CD4-positive, alpha-beta memory T cell (primary cell): ENCODE measurements at regions not wholly inside any gene's neighbourhood (a gene's known extent, or its start where the extent isn't known, plus 50 kb on each side); places are given as distances from the start of the nearest gene placed in this dataset.
A peak's percentile ranks its signal among the peaks of the same experiment; 100 is the strongest.

Source experiments
- CTCF ChIA-PET: fragments of 350-600 bp; sonication (Branson Sonifier 250); formaldehyde crosslinking; loops from one replicate; lab custom pipeline; 2021; ENCODE audit warnings: inconsistent platforms; ENCODE audit not compliant: partially characterized antibody; lab: Charles Lee
- POLR2A ChIA-PET: fragments of 350-600 bp; sonication (Branson Sonifier 250); formaldehyde crosslinking; loops from one replicate; lab custom pipeline; 2021; ENCODE audit not compliant: partially characterized antibody; lab: Charles Lee
- DNase-seq, 5 donors: peaks; one replicate each; pipeline versions ENCODE4 v3.0.0 to v3.0.0-alpha.2; 2020 to 2022; ENCODE audit warnings: mixed read lengths in 1 of 5
- H3K27ac ChIP-seq: one replicate; pipeline ENCODE4 v1.7.0; 2013; ENCODE audit warnings: low read depth, low read length
- H3K27me3 ChIP-seq: 2 replicates; pipeline ENCODE4 v1.7.0; 2013; ENCODE audit warnings: mild to moderate bottlenecking, low read length, moderate library complexity; ENCODE audit not compliant: insufficient read depth
- H3K36me3 ChIP-seq: 2 replicates; pipeline ENCODE4 v1.7.0; 2013; ENCODE audit warnings: mild to moderate bottlenecking, low read length, moderate library complexity; ENCODE audit not compliant: insufficient read depth
- H3K4me1 ChIP-seq: 2 replicates; pipeline ENCODE4 v1.7.0; 2013; ENCODE audit warnings: mild to moderate bottlenecking, low read length, moderate library complexity; ENCODE audit not compliant: insufficient read depth
- H3K4me3 ChIP-seq, 2 donors: one replicate each; pipeline ENCODE4 v1.7.0; 2013; ENCODE audit warnings: low read length in 2 of 2, mild to moderate bottlenecking in 1 of 2
- H3K9me3 ChIP-seq, 2 donors: one replicate each; pipeline ENCODE4 v1.7.0; 2013; ENCODE audit warnings: low read length in 2 of 2, control low read depth in 1 of 2; ENCODE audit not compliant: control insufficient read depth in 1 of 2
- H3K27ac Mint-ChIP-seq, 7 donors: one replicate each; pipeline ENCODE4 v1.8.0; 2020 to 2021; ENCODE audit warnings: mixed read lengths in 7 of 7, mild to moderate bottlenecking in 6 of 7, inconsistent platforms in 3 of 7, moderate library complexity in 3 of 7
- H3K27me3 Mint-ChIP-seq, 2 donors: one replicate each; pipeline ENCODE4 v1.8.0; 2020 to 2021; ENCODE audit warnings: mixed read lengths in 2 of 2
- H3K36me3 Mint-ChIP-seq, 2 donors: one replicate each; pipeline ENCODE4 v1.8.0; 2020 to 2021; ENCODE audit warnings: mixed read lengths in 2 of 2, inconsistent platforms in 1 of 2, mild to moderate bottlenecking in 1 of 2
- H3K4me1 Mint-ChIP-seq, 4 donors: one replicate each; pipeline ENCODE4 v1.8.0; 2020 to 2021; ENCODE audit warnings: mixed read lengths in 4 of 4, mild to moderate bottlenecking in 1 of 4
- H3K4me3 Mint-ChIP-seq, 8 donors: one replicate each; pipeline ENCODE4 v1.8.0; 2020 to 2021; ENCODE audit warnings: mixed read lengths in 8 of 8, mild to moderate bottlenecking in 7 of 8, moderate library complexity in 6 of 8, inconsistent platforms in 3 of 8
- H3K9me3 Mint-ChIP-seq, 8 donors: one replicate each; pipeline ENCODE4 v1.8.0; 2020 to 2021; ENCODE audit warnings: mixed read lengths in 8 of 8, mild to moderate bottlenecking in 5 of 8, inconsistent platforms in 3 of 8, moderate library complexity in 1 of 8
- intact Hi-C: fragments of 100-400 bp; cut with micrococcal nuclease; formaldehyde crosslinking; loops from one replicate; pipeline ENCODE4 v1.15.1; 2023

- no peaks in the 10 kb centered on the region for H3K36me3 ChIP-seq
- ChIA-PET POLR2A (no interaction called here), CTCF (no interaction called here)
- no peak overlapping the region for H3K4me3 Mint-ChIP-seq
- H3K27ac Mint-ChIP-seq: no peak overlapping the region
- H3K4me1 ChIP-seq: no peaks in the 10 kb centered on the region
- no peaks in the 10 kb centered on the region for H3K9me3 ChIP-seq
- no peak overlapping the region for H3K27ac ChIP-seq
- H3K4me3 ChIP-seq: no peak overlapping the region
- H3K27me3 ChIP-seq: no peaks in the 10 kb centered on the region
- H3K4me1 Mint-ChIP-seq: no peaks in the 10 kb centered on the region
- DNase-seq: no peak
- no peaks in the 10 kb centered on the region for H3K36me3 Mint-ChIP-seq
- H3K27me3 Mint-ChIP-seq: peaks cover 2 to 10% of the 10 kb centered on the region in 2 donors
- intact Hi-C loops: no loop called here
- no peaks in the 10 kb centered on the region for H3K9me3 Mint-ChIP-seq
These were observed 1368.4 kb downstream of the BRD1 start for GRCh38 chr22:48459259-48459658.

- Histone ChIP-seq H3K4me3 (no peak overlapping the region), H3K27ac (no peak overlapping the region), H3K9me3 (no peaks in the 10 kb centered on the region), H3K36me3 (no peaks in the 10 kb centered on the region), H3K27me3 (no peaks in the 10 kb centered on the region), H3K4me1 (no peaks in the 10 kb centered on the region)
- ChIA-PET POLR2A (no interaction called here), CTCF (no interaction called here)
- Mint-ChIP-seq H3K27me3 (peaks cover 4 to 8% of the 10 kb centered on the region in 2 donors), H3K4me1 (no peaks in the 10 kb centered on the region), H3K9me3 (no peaks in the 10 kb centered on the region), H3K4me3 (no peak overlapping the region), H3K36me3 (no peaks in the 10 kb centered on the region), H3K27ac (no peak overlapping the region)
- DNase-seq: no peak
- intact Hi-C loops: no loop called here
These were observed 1371.2 kb downstream of the BRD1 start for GRCh38 chr22:48456449-48456848.

DNA sequence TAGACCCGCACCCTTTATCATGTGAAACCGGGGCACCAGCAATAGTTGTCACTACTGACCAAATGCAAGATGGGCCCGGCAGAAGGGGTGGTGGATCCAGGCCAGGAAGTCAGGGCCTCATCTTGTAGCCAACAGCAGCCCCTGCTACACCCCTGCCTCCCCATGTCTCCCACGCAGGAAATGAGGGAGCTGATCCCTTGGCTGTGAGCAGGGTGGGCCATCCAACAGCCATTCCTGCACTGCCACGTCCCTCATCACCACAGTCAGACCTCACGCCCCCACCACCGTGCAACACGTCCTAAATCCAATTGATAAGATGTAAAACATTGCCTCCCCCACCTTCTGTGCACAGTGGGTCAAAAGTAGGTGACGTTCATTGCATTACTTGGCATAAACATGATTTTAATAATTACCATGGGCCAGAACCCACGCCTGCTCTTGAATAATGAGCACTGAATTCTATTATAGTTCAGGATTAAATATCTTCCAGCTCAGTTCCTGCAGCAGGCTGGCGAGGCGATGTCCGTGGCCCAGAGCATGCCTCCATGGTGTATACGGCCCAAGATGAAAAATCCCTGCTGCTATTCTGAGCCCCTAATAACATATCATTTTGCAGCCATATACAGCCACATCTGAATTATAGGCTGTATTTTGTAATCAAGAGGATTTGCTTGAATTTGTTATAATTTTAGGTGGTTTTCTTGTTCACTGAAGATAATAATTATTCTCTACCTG is 1373.8 kb downstream of the BRD1 start:
- no peaks in the 10 kb centered on the region for H3K9me3 ChIP-seq
- Mint-ChIP-seq H3K27me3 (peaks cover 10 to 13% of the 10 kb centered on the region in 2 donors), H3K9me3 (no peaks in the 10 kb centered on the region), H3K36me3 (no peaks in the 10 kb centered on the region), H3K4me1 (no peaks in the 10 kb centered on the region), H3K27ac (no peak overlapping the region), H3K4me3 (no peak overlapping the region)
- no peak for DNase-seq
- H3K4me1 ChIP-seq: no peaks in the 10 kb centered on the region
- H3K27me3 ChIP-seq: no peaks in the 10 kb centered on the region
- CTCF ChIA-PET: no interaction called here
- H3K4me3 ChIP-seq: no peak overlapping the region
- H3K36me3 ChIP-seq: no peaks in the 10 kb centered on the region
- POLR2A ChIA-PET: no interaction called here
- H3K27ac ChIP-seq: no peak overlapping the region
- intact Hi-C loops: no loop called here

GRCh38 chr22:48453171-48453570 is 1374.5 kb downstream of the BRD1 start:
- ChIA-PET POLR2A (no interaction called here), CTCF (no interaction called here)
- no peak overlapping the region for H3K4me3 Mint-ChIP-seq
- peaks cover 10 to 13% of the 10 kb centered on the region in 2 donors for H3K27me3 Mint-ChIP-seq
- H3K27ac Mint-ChIP-seq: no peak overlapping the region
- no peaks in the 10 kb centered on the region for H3K36me3 ChIP-seq
- H3K4me1 ChIP-seq: no peaks in the 10 kb centered on the region
- no peaks in the 10 kb centered on the region for H3K9me3 Mint-ChIP-seq
- intact Hi-C loops: no loop called here
- no peaks in the 10 kb centered on the region for H3K36me3 Mint-ChIP-seq
- no peak overlapping the region for H3K27ac ChIP-seq
- no peak overlapping the region for H3K4me3 ChIP-seq
- DNase-seq: no peak
- no peaks in the 10 kb centered on the region for H3K9me3 ChIP-seq
- H3K4me1 Mint-ChIP-seq: no peaks in the 10 kb centered on the region
- no peaks in the 10 kb centered on the region for H3K27me3 ChIP-seq

GRCh38 chr22:48452766-48453165 is 1374.9 kb downstream of the BRD1 start:
- POLR2A ChIA-PET: no interaction called here
- no peaks in the 10 kb centered on the region for H3K4me1 ChIP-seq
- H3K27ac Mint-ChIP-seq: no peak overlapping the region
- H3K4me3 ChIP-seq: no peak overlapping the region
- intact Hi-C loops: no loop called here
- no peaks in the 10 kb centered on the region for H3K9me3 ChIP-seq
- no peak overlapping the region for H3K27ac ChIP-seq
- no peaks in the 10 kb centered on the region for H3K36me3 Mint-ChIP-seq
- no peaks in the 10 kb centered on the region for H3K9me3 Mint-ChIP-seq
- no peaks in the 10 kb centered on the region for H3K27me3 ChIP-seq
- H3K27me3 Mint-ChIP-seq: peaks cover 10 to 11% of the 10 kb centered on the region in 2 donors
- CTCF ChIA-PET: no interaction called here
- DNase-seq: no peak
- H3K4me1 Mint-ChIP-seq: no peaks in the 10 kb centered on the region
- no peak overlapping the region for H3K4me3 Mint-ChIP-seq
- no peaks in the 10 kb centered on the region for H3K36me3 ChIP-seq

- Histone ChIP-seq H3K36me3 (no peaks in the 10 kb centered on the region), H3K9me3 (no peaks in the 10 kb centered on the region), H3K27ac (no peak overlapping the region), H3K27me3 (no peaks in the 10 kb centered on the region), H3K4me3 (no peak overlapping the region), H3K4me1 (no peaks in the 10 kb centered on the region)
- Mint-ChIP-seq H3K27me3 (peaks cover 10% of the 10 kb centered on the region in 2 donors), H3K9me3 (no peaks in the 10 kb centered on the region), H3K36me3 (no peaks in the 10 kb centered on the region), H3K4me1 (no peaks in the 10 kb centered on the region), H3K27ac (no peak overlapping the region), H3K4me3 (no peak overlapping the region)
- intact Hi-C loops: no loop called here
- CTCF ChIA-PET: no interaction called here
- POLR2A ChIA-PET: no interaction called here
- DNase-seq: no peak
These were observed 1375.8 kb downstream of the BRD1 start for GRCh38 chr22:48451891-48452290.

- H3K9me3 ChIP-seq: no peaks in the 10 kb centered on the region
- Mint-ChIP-seq H3K27me3 (peaks cover 7 to 9% of the 10 kb centered on the region in 2 donors), H3K27ac (peak overlapping the region in 1 of 7 donors; percentile 46), H3K4me3 (no peak overlapping the region), H3K4me1 (no peaks in the 10 kb centered on the region), H3K9me3 (no peaks in the 10 kb centered on the region), H3K36me3 (no peaks in the 10 kb centered on the region)
- no peaks in the 10 kb centered on the region for H3K27me3 ChIP-seq
- no peaks in the 10 kb centered on the region for H3K36me3 ChIP-seq
- no peak overlapping the region for H3K27ac ChIP-seq
- no peak for DNase-seq
- intact Hi-C loops: no loop called here
- CTCF ChIA-PET: no interaction called here
- H3K4me3 ChIP-seq: no peak overlapping the region
- H3K4me1 ChIP-seq: no peaks in the 10 kb centered on the region
- POLR2A ChIA-PET: no interaction called here
These were observed 1377.4 kb downstream of the BRD1 start for GRCh38 chr22:48450188-48450825.
